Mammary epithelial cell (primary cell): ENCODE measurements at regions not wholly inside any gene's neighbourhood (a gene's known extent, or its start where the extent isn't known, plus 50 kb on each side); places are given as distances from the start of the nearest gene placed in this dataset.

Experiments
- CTCF ChIP-seq, 2 donors: IDR thresholded peaks in 1 of 2; conservative IDR thresholded peaks in 1 of 2; 2 replicates each; pipeline ENCODE4 v1.5.1; 2011 to 2012; ENCODE audit warnings: inconsistent platforms in 2 of 2, low read length in 2 of 2, mild to moderate bottlenecking in 2 of 2, control low read depth in 1 of 2, low read depth in 1 of 2; ENCODE audit not compliant: insufficient read depth in 1 of 2; ENCODE audit errors: extremely low read depth in 1 of 2
- EZH2 ChIP-seq: IDR thresholded peaks from 2 replicates; pipeline ENCODE4 v1.6.1; 2012; ENCODE audit warnings: low read length, inconsistent platforms, borderline replicate concordance

GRCh38 chr22:22700631-22701030, 56.2 kb downstream of the GGTLC2 start:
- no peak for TF ChIP-seq CTCF (conservative IDR thresholded peaks at IDR 0.05 in 1 of 2, IDR thresholded peaks at IDR 0.05 in 1 of 2; ENCODE audit: extremely low read depth in 1 of 2, insufficient read depth in 1 of 2, low read depth in 1 of 2, low read length in 2 of 2)
- TF ChIP-seq EZH2 = no peak
